G401 (cell line): ENCODE measurements at regions not wholly inside any gene's neighbourhood (a gene's known extent, or its start where the extent isn't known, plus 50 kb on each side); places are given as distances from the start of the nearest gene placed in this dataset.

Experiments
- DNase-seq: peaks from one replicate; pipeline ENCODE4 v3.0.0-alpha.2; 2015; ENCODE audit warnings: low spot score
- in situ Hi-C: cut with HindIII; loops from 2 replicates; pipeline ENCODE4 v1.10.0; 2016; ENCODE audit warnings: low sequenced_read_pairs, mixed read lengths

DNA sequence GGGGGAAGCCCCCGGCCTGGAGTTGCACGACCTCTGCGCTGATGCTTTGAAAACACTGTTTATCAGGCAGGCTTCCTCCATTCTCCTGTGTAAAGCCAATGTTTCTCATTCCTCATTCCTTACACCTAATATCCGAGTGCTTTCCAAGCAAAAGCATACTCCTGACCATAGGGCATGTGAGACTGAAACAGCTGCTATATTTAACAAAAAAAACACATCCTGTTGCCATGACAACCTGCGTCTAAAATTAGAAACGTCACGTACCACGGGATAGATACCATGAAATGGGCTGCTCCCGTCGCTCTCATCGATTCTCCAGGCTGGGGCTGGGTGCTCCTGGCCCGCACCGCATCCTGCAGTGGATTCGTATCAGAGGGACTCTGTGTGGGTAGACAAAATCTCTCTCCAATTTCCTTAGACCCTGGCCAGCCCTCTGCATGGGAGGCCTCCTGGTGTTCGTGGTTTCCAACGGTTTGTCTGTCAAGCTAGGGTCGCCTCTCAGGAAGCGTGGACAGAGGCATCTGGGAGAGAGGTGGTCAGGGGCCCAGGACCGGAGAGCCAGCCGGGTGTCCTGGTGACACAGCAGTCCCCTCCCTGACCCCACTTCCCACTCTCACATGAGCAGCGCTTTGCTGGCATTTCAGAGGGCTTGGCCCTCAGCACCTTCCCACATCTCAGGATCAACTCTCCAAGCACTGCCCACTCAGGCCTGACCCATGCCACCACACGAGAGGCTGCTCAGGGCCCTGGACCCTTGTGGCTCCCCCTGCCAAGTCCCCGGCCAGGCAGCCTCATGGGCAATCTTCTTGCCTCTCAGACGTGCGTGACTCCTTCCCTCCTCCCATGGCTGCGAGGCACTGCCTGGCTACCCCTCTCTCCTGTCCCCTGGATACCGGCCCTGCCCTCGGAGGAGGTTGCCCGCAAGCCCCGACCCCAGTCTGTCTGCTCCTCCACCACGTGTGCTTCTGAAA lies 268.1 kb downstream of the NDUFA10 start:
- in situ Hi-C loops = no loop called here
- peak; percentile 61 for DNase-seq

- in situ Hi-C loops = no loop called here
- peak; percentile 14 for DNase-seq
Observed at GRCh38 chr2:239756031-239756789, 268.9 kb downstream of the NDUFA10 start.

GRCh38 chr2:239753401-239753837 lies 271.7 kb downstream of the NDUFA10 start:
- no peak for DNase-seq
- in situ Hi-C loops = no loop called here

DNA sequence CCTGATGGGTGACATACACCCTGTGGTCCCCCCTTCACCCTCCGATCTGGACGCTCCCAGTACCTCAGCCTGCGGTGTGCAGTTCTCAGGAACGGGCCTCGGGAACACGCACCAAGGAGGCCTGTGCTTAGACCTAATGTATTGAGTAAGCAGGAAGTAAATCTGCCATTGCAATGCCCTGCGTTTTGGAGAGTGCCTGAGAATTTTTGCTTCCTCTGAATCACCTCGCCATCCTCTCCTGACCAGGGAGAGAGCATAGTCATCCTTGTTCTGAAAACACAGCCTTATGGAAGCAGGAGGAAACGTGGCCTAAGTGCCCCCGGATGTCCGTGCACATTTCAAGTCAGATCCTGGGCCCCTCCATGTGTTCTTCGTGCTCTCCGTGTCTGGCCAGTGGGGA lies 272.2 kb downstream of the NDUFA10 start:
- no peak for DNase-seq
- in situ Hi-C loops = no loop called here

GRCh38 chr2:239751679-239752355 lies 273.3 kb downstream of the NDUFA10 start:
- in situ Hi-C loops = no loop called here
- no peak for DNase-seq

GRCh38 chr2:239750929-239751678 lies 274.0 kb downstream of the NDUFA10 start:
- in situ Hi-C loops = no loop called here
- DNase-seq = no peak

DNA sequence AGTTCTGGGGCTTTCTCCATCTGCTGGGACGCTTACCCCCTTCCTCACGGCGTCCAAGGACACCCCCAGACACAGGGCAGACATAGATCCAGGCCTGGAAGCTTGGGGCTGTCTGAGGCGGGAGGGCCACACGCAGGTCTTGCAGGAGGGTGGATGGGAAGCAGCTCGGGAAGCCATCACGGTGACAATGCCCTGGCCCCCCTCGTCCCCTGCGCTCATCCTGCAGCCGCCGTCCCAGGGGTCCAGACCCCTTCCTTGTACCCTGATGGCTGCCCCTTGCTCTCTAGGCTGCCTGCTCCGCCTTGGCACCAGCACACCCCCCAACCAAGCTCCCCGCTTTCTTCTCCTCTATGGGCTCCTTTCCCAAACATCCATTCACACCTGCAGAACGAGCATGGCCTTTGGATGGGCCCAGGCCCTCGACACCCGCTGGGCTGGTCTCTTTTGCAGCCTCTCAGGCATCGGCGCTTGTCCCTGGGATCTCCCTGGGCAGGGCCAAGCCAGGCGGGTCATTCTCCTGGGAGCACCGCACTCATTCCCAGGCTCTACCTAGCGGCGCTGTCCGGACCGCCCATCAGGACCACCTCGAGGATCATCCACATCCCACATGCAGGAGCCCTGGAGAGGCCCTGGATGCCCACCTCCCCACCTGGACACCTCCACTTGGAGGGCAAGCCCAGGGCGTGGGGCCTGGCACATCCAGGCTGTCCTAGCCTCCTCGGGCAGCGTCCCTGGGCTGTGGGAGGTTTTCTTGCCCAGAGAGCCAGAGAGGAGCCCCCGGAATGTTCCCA lies 274.9 kb downstream of the NDUFA10 start:
- in situ Hi-C loops = no loop called here
- DNase-seq = no peak

DNA sequence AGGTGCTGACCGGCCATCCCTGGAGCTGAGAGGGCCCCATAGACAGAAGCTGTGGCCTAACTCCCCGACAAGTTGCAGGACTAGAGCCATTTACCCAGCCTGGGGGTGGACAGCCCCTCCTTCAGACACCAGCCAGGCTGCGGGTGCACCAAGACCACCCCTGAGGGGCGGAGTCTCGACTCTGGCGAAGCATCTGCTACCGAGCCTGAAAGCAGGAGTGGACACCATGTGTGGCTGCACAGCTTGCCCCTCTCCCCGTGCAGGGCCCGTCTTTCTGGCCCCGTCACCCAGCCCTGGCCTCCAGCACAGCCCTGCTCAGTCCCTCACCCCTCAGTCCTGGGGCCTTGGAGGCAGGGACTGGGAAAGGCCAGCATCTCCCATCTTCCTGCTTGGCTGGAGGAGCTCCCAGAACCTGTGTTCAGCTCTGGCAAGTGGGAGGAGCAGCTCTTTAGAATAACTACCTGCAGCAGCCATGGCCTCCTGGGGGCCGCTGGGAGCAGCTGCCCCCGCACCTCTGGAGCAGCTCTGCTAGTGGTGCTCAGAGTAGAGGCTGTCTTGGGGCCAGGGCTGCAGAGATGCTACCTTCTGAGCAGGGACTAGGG lies 275.8 kb downstream of the NDUFA10 start:
- in situ Hi-C loops = no loop called here
- no peak for DNase-seq

DNA sequence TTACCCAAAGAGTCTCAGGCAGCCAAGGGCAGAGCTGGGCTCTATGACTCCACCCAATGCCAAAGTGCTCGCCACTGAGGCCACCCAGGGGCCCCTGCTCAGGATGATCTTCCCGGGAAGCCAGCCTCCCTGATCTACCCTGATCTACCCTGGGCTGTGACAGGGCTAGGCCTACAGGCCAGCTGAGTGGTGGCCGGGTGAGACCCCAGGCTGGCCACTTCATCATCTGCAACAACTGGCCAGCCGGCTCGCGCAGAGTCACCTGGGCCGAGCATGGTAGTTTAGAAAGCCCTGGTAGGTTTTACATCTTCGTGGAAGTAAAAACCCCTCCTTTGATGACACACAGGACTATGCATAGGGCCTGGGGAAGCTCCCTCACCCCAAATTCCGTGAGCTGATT lies 276.3 kb downstream of the NDUFA10 start:
- no peak for DNase-seq
- in situ Hi-C loops = no loop called here

DNA sequence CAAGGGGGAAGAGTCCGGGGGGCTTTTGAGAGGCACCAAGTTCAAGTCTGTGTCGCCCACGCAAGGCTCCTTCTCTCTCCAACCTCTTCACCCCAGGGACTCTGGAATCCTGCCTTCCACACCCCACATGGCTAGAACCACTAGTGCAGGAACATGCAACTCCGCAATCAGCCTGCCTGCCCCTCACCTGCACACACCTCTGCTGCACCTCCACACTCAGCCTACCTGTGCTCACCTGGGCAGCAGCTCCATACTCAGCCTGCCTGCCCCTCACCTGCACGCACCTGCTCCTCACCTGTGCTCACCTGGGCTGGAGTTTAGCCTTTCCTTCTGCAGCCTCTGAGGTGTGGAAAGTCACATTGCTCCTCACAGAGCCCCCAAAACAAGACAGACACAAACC lies 277.4 kb downstream of the NDUFA10 start:
- in situ Hi-C loops = no loop called here
- DNase-seq = no peak

- in situ Hi-C loops = no loop called here
- DNase-seq = no peak
Observed at GRCh38 chr2:239747274-239747673, 277.9 kb downstream of the NDUFA10 start.

DNA sequence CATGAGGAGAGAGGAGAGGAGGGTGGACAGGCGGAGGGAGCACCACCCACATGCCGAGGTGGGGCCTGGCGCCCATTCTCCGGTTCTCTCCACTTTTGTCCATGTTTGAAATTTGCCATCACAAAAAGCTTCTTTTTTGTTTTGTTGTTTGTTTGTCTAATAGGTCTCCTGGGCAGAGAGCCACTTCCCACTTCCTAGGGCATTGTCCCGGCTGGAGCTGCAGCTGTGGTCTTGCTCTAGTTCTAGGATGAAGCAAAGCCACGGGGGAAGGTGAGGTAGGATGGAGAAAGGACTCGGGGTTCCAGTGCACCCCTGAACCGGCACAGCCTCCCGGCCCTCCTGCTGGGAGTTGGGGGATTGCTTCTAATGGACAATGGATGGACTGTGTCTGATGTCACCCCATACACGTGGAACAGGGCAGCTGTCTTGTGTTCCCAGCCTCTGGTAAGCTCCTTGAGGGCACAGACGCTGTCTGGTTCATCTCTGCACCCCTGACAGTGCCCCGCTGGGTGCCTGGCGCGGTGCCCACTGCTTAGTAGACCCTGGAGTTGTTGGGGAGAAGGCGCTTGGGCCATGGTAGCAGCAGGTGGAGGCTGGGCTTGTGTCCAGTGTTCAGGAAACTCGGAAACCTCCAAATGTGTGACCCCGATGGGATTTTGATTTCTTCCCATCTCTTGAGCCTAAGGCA lies 278.4 kb downstream of the NDUFA10 start:
- no peak for DNase-seq
- in situ Hi-C loops = no loop called here

- in situ Hi-C loops = no loop called here
- DNase-seq = no peak
Observed at GRCh38 chr2:239745386-239746227, 279.5 kb downstream of the NDUFA10 start.

- no peak for DNase-seq
- in situ Hi-C loops = no loop called here
Observed at GRCh38 chr2:239744706-239745340, 280.3 kb downstream of the NDUFA10 start.

- in situ Hi-C loops = no loop called here
- DNase-seq = no peak
Observed at GRCh38 chr2:239743206-239743605, 281.9 kb downstream of the NDUFA10 start.

DNA sequence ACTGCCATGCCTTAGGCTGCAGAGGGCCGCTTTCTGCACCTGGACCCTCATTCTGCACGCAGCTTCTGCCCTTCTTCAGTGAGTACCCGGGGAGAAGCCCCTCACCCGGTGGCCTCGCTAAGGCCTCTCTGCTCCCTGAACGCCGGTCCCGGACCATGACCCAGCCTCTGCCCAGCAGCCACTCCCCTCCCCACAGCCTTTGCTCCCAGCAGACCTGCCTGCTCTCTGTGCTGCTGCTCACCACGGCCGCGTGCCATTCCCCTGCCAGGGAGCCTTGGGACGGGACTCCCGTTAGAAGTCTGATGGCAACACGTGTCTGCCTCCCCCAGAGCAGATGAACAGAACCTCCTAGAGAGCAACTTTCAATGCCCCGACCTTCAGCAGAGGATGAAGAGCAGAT lies 282.8 kb downstream of the NDUFA10 start:
- DNase-seq = no peak
- in situ Hi-C loops = no loop called here
